MM.1S (cell line): ENCODE measurements at regions not wholly inside any gene's neighbourhood (a gene's known extent, or its start where the extent isn't known, plus 50 kb on each side); places are given as distances from the start of the nearest gene placed in this dataset.

Experiments
- DNase-seq: peaks from one replicate; pipeline ENCODE4 v3.0.0-alpha.2; 2015
- H2AFZ ChIP-seq: fragments of 300-600 bp; sonication (generic); 2 replicates; pipeline ENCODE4 v1.6.0; 2016; ENCODE audit warnings: antibody characterized with exemption, low read length
- H3F3A ChIP-seq: fragments of 300-600 bp; sonication (generic); 2 replicates; pipeline ENCODE4 v1.6.1; 2016; ENCODE audit warnings: mild to moderate bottlenecking, antibody characterized with exemption, low read length, moderate library complexity, mixed read lengths; ENCODE audit not compliant: insufficient read depth
- H3K27ac ChIP-seq: fragments of 300-600 bp; sonication (generic); 2 replicates; pipeline ENCODE4 v1.5.1; 2016; ENCODE audit warnings: mild to moderate bottlenecking, low read length
- H3K27me3 ChIP-seq: fragments of 300-600 bp; sonication (generic); replicated peaks from 2 replicates; pipeline ENCODE4 v1.6.0; 2016; ENCODE audit warnings: low read length; ENCODE audit not compliant: insufficient read depth
- H3K36me3 ChIP-seq: fragments of 300-600 bp; sonication (generic); replicated peaks from 2 replicates; pipeline ENCODE4 v1.6.1; 2016; ENCODE audit warnings: mild to moderate bottlenecking, low read length, mixed read lengths; ENCODE audit not compliant: insufficient read depth
- H3K4me1 ChIP-seq: fragments of 300-600 bp; sonication (generic); 2 replicates; pipeline ENCODE4 v1.6.1; 2016; ENCODE audit warnings: low read length, mixed read lengths
- H3K4me2 ChIP-seq: fragments of 300-600 bp; sonication (generic); 2 replicates; pipeline ENCODE4 v1.6.0; 2016; ENCODE audit warnings: low read depth, low read length
- H3K4me3 ChIP-seq: fragments of 300-600 bp; sonication (generic); 2 replicates; pipeline ENCODE4 v1.5.1; 2016; ENCODE audit warnings: low read length, mixed read lengths
- H3K79me2 ChIP-seq: fragments of 300-600 bp; sonication (generic); 2 replicates; pipeline ENCODE4 v1.6.1; 2016; ENCODE audit warnings: mixed run types, low read length, mixed read lengths
- H3K9ac ChIP-seq: fragments of 300-600 bp; sonication (generic); 2 replicates; pipeline ENCODE4 v1.6.1; 2016; ENCODE audit warnings: low read length, mixed read lengths
- H3K9me2 ChIP-seq: fragments of 300-600 bp; sonication (generic); replicated peaks from 2 replicates; pipeline ENCODE4 v1.6.1; 2016; ENCODE audit warnings: mild to moderate bottlenecking, low read length, mixed read lengths; ENCODE audit not compliant: insufficient read depth
- H3K9me3 ChIP-seq: fragments of 300-600 bp; sonication (generic); replicated peaks from 2 replicates; pipeline ENCODE4 v1.6.1; 2016; ENCODE audit warnings: mild to moderate bottlenecking, low read length, mixed read lengths; ENCODE audit not compliant: insufficient read depth
- H4K20me1 ChIP-seq: fragments of 300-600 bp; sonication (generic); 2 replicates; pipeline ENCODE4 v1.6.1; 2016; ENCODE audit warnings: mild to moderate bottlenecking, low read length, moderate library complexity, mixed read lengths; ENCODE audit not compliant: insufficient read depth
- CTCF ChIP-seq: fragments of 300-600 bp; sonication (generic); IDR thresholded peaks from 2 replicates; pipeline ENCODE4 v1.5.1; 2016; ENCODE audit warnings: antibody characterized with exemption, low read length, mixed read lengths
- EZH2 ChIP-seq: fragments of 300-600 bp; sonication (generic); optimal IDR thresholded peaks from 2 replicates; pipeline ENCODE3; 2017; ENCODE audit warnings: low read depth, mild to moderate bottlenecking, antibody characterized with exemption, low read length, mixed read lengths
- EZH2phosphoT487 ChIP-seq: fragments of 300-600 bp; sonication (generic); IDR thresholded peaks from 2 replicates; pipeline ENCODE4 v1.6.1; 2018; ENCODE audit warnings: antibody characterized with exemption, low read length

DNA sequence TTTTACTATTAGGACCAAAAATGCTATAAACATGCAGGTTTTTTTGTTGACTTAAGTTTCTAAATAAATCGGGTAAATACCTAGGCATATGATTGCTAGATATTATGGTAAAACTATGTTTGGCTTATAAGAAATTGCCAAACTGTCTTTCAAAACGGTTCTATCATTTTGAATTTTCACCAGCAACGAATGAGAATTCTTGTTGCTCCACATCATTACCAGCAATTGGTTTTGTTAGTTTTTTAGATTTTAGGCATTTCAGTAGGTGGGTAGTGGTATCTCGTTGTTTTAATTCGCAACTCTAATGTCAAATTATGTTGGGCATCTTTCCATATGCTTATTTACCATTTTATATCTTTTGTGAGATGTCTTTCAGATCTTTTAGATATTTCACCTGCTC is 510.2 kb downstream of the JRKL start:
- no peak overlapping the region for H3K4me3 ChIP-seq
- H3K4me1 ChIP-seq, result peaks cover 4% of the 10 kb centered on the region; the same call in 1 of the 2 replicates
- TF ChIP-seq EZH2 (no peak), EZH2phosphoT487 (no peak), CTCF (no peak)
- no peak overlapping the region for H3K27ac ChIP-seq
- no peaks in the 10 kb centered on the region for H3F3A ChIP-seq
- no peak overlapping the region for H3K4me2 ChIP-seq
- H3K79me2 ChIP-seq, result no peaks in the 10 kb centered on the region
- no peak for DNase-seq
- H3K36me3 ChIP-seq, result no peaks in the 10 kb centered on the region
- H4K20me1 ChIP-seq, result no peaks in the 10 kb centered on the region
- H3K9ac ChIP-seq, result no peak overlapping the region
- no peaks in the 10 kb centered on the region for H3K9me3 ChIP-seq
- no peak overlapping the region for H2AFZ ChIP-seq
- no peaks in the 10 kb centered on the region for H3K9me2 ChIP-seq
- no peaks in the 10 kb centered on the region for H3K27me3 ChIP-seq

DNA sequence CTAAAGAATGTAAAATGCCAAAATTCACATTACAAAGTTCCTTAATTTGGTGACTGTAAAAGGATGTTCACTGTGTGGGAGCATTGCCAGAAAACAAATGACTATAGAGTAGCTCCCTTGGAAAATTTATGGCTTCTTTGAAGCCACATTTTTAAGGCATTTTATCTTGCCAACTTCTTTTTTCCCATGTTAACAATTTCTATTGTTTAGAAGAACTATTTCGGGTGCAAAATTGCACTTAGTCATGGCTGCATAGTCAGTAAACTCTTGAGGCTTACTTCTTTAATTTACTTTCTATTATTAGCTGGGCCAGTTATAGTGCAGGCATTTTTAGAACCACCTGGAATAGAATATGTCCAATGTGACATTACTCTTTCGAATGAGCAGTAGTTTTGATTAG is 515.3 kb downstream of the JRKL start:
- Histone ChIP-seq H3K4me2 (peak overlapping the region; percentile 31), H3K9me3 (no peaks in the 10 kb centered on the region), H3K27me3 (no peaks in the 10 kb centered on the region), H3K4me3 (no peak overlapping the region), H4K20me1 (no peaks in the 10 kb centered on the region), H3K4me1 (peaks cover 14% of the 10 kb centered on the region), H3K9ac (no peak overlapping the region), H3F3A (no peaks in the 10 kb centered on the region), H3K79me2 (no peaks in the 10 kb centered on the region), H3K36me3 (no peaks in the 10 kb centered on the region), H3K27ac (no peak overlapping the region), H3K9me2 (no peaks in the 10 kb centered on the region), H2AFZ (no peak overlapping the region)
- no peak for DNase-seq
- TF ChIP-seq CTCF (no peak), EZH2 (no peak), EZH2phosphoT487 (no peak)

DNA sequence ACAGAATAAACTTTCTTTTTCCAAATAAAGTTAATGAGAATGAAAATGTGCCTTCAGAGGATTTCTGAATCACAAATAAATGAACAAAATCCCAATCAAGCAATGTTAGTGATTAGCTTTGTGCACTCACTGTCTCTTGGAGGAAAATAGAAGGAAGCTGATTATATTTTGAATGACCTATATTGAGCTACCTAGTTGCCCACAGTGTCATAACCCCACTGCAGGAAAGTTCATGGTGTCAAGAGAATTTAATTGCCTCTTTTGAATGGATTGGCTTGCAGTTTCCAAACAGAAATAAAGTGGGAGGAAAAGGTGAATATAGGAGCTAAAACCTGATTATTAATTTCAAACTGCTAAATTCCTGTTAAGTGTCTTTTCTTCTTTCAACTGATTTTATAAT is 515.9 kb downstream of the JRKL start:
- Histone ChIP-seq H3K36me3 (no peaks in the 10 kb centered on the region), H3K4me1 (peaks cover 14% of the 10 kb centered on the region), H3F3A (no peaks in the 10 kb centered on the region), H3K9me3 (no peaks in the 10 kb centered on the region), H3K9ac (no peak overlapping the region), H3K9me2 (no peaks in the 10 kb centered on the region), H3K79me2 (no peaks in the 10 kb centered on the region), H2AFZ (no peak overlapping the region), H3K4me2 (peak overlapping the region; percentile 31), H4K20me1 (no peaks in the 10 kb centered on the region), H3K27me3 (no peaks in the 10 kb centered on the region), H3K4me3 (no peak overlapping the region), H3K27ac (no peak overlapping the region)
- TF ChIP-seq EZH2phosphoT487, result no peak
- no peak for TF ChIP-seq EZH2
- no peak for TF ChIP-seq CTCF
- DNase-seq, result no peak

GRCh38 chr11:96906476-96906875 is 516.7 kb downstream of the JRKL start:
- H3K4me2 ChIP-seq, result no peak overlapping the region

More at GRCh38 chr11:96906476-96906875, 516.7 kb downstream of the JRKL start:
- Histone ChIP-seq H2AFZ (no peak overlapping the region), H3K9me2 (no peaks in the 10 kb centered on the region), H3K9ac (no peak overlapping the region), H3K79me2 (no peaks in the 10 kb centered on the region), H4K20me1 (no peaks in the 10 kb centered on the region), H3K36me3 (no peaks in the 10 kb centered on the region), H3F3A (no peaks in the 10 kb centered on the region), H3K9me3 (no peaks in the 10 kb centered on the region), H3K27me3 (no peaks in the 10 kb centered on the region), H3K4me1 (peaks cover 14% of the 10 kb centered on the region), H3K27ac (no peak overlapping the region), H3K4me3 (no peak overlapping the region)
- DNase-seq, result no peak
- TF ChIP-seq EZH2phosphoT487, result no peak
- no peak for TF ChIP-seq CTCF
- TF ChIP-seq EZH2, result no peak
